Neuronal stem cell (in vitro differentiated cells): ENCODE measurements at regions not wholly inside any gene's neighbourhood (a gene's known extent, or its start where the extent isn't known, plus 50 kb on each side); places are given as distances from the start of the nearest gene placed in this dataset.

Experiments used
- DNase-seq: peaks from one replicate; pipeline ENCODE4 v3.0.0-alpha.2; 2013; ENCODE audit warnings: low spot score
- H2AFZ ChIP-seq: one replicate; pipeline ENCODE4 v1.6.1; 2013; ENCODE audit warnings: mild to moderate bottlenecking, low read length, inconsistent platforms
- H2AK5ac ChIP-seq: 2 replicates; pipeline ENCODE4 v1.6.1; 2013; ENCODE audit warnings: low read depth, mild to moderate bottlenecking, inconsistent platforms, low read length, moderate library complexity, mixed read lengths
- H2BK120ac ChIP-seq: 2 replicates; pipeline ENCODE4 v1.6.1; 2013; ENCODE audit warnings: low read depth, mild to moderate bottlenecking, inconsistent platforms, low read length, moderate library complexity, mixed read lengths
- H2BK12ac ChIP-seq: one replicate; pipeline ENCODE4 v1.6.1; 2013; ENCODE audit warnings: low read length, inconsistent platforms
- H2BK15ac ChIP-seq: 2 replicates; pipeline ENCODE4 v1.6.1; 2013; ENCODE audit warnings: mild to moderate bottlenecking, low read length, inconsistent platforms, mixed read lengths
- H2BK5ac ChIP-seq: one replicate; pipeline ENCODE4 v1.6.1; 2013; ENCODE audit warnings: inconsistent platforms, mild to moderate bottlenecking, low read length, moderate library complexity
- H3K14ac ChIP-seq: one replicate; pipeline ENCODE4 v1.6.1; 2013; ENCODE audit warnings: low read length, inconsistent platforms
- H3K18ac ChIP-seq: 2 replicates; pipeline ENCODE4 v1.6.1; 2013; ENCODE audit warnings: low read length, inconsistent platforms
- H3K23ac ChIP-seq: 2 replicates; pipeline ENCODE4 v1.6.1; 2013; ENCODE audit warnings: low read depth, mild to moderate bottlenecking, mixed read lengths, low read length, inconsistent platforms; ENCODE audit not compliant: poor library complexity
- H3K27ac ChIP-seq: replicated peaks from 3 replicates; pipeline ENCODE4 v1.5.1; 2013; ENCODE audit warnings: low read length, inconsistent platforms
- H3K27me3 ChIP-seq, 3 experiments: 2 replicates each; pipeline ENCODE4 v1.6.1; 2013; ENCODE audit warnings: low read length in 3 of 3, mild to moderate bottlenecking in 2 of 3, inconsistent platforms in 1 of 3, low read depth in 1 of 3, mixed read lengths in 1 of 3, moderate library complexity in 1 of 3; ENCODE audit not compliant: control insufficient read depth in 3 of 3, insufficient read depth in 3 of 3
- H3K36me3 ChIP-seq, 2 donors: replicated peaks in 1 of 2; 2 replicates each; pipeline ENCODE4 v1.6.1; 2013; ENCODE audit warnings: low read length in 2 of 2; ENCODE audit not compliant: control insufficient read depth in 2 of 2, insufficient read depth in 2 of 2
- H3K4ac ChIP-seq: 2 replicates; pipeline ENCODE4 v1.6.1; 2013; ENCODE audit warnings: inconsistent platforms, mild to moderate bottlenecking, low read length, moderate library complexity
- H3K4me1 ChIP-seq, 2 donors: 1 replicate in 1 of 2; 2 replicates in 1 of 2; pipeline ENCODE4 v1.6.1; 2013; ENCODE audit warnings: low read length in 2 of 2, low read depth in 1 of 2; ENCODE audit not compliant: control insufficient read depth in 2 of 2, insufficient read depth in 1 of 2
- H3K4me2 ChIP-seq: one replicate; pipeline ENCODE4 v1.6.1; 2013; ENCODE audit warnings: mild to moderate bottlenecking, low read length, inconsistent platforms; ENCODE audit not compliant: insufficient read depth, poor library complexity, severe bottlenecking
- H3K4me3 ChIP-seq, 2 donors: 2 replicates each; pipeline ENCODE4 v1.5.1; 2013; ENCODE audit warnings: low read length in 2 of 2, mild to moderate bottlenecking in 2 of 2, inconsistent platforms in 1 of 2, moderate library complexity in 1 of 2
- H3K79me1 ChIP-seq: one replicate; pipeline ENCODE4 v1.6.1; 2013; ENCODE audit warnings: low read depth, mild to moderate bottlenecking, inconsistent platforms, low read length, moderate library complexity
- H3K9ac ChIP-seq: one replicate; pipeline ENCODE4 v1.6.1; 2013; ENCODE audit warnings: mild to moderate bottlenecking, low read depth, low read length, inconsistent platforms; ENCODE audit not compliant: poor library complexity
- H3K9me3 ChIP-seq, 2 donors: replicated peaks in 1 of 2; 2 replicates each; pipeline versions ENCODE3 to v1.6.1; 2013; ENCODE audit warnings: low read length in 2 of 2, mild to moderate bottlenecking in 2 of 2, inconsistent platforms in 1 of 2, low read depth in 1 of 2, mixed read lengths in 1 of 2, moderate library complexity in 1 of 2; ENCODE audit not compliant: control insufficient read depth in 2 of 2, insufficient read depth in 1 of 2
- H4K8ac ChIP-seq: one replicate; pipeline ENCODE4 v1.6.1; 2013; ENCODE audit warnings: low read depth, mild to moderate bottlenecking, inconsistent platforms, low read length, moderate library complexity
- H4K91ac ChIP-seq: one replicate; pipeline ENCODE4 v1.6.1; 2013; ENCODE audit warnings: low read length, low read depth, mild to moderate bottlenecking, inconsistent platforms; ENCODE audit not compliant: poor library complexity
- WGBS, 2 donors: extraction: QIAGEN DNeasy Blood & Tissue Kit; methylation state at CpG; one replicate each; pipeline ENCODE4 v1.1.7; 2013; ENCODE audit warnings: missing lambda C conversion rate in 2 of 2, mixed read lengths in 1 of 2; ENCODE audit not compliant: insufficient read length in 2 of 2, insufficient replicate concordance in 1 of 2; ENCODE audit errors: extremely low coverage in 2 of 2; 5-methylcytosine and 5-hydroxymethylcytosine counted together

- Histone ChIP-seq H3K4me2 (no peak overlapping the region), H3K36me3 (no peaks in the 10 kb centered on the region), H2BK120ac (no peak overlapping the region), H2BK12ac (no peak overlapping the region), H3K4me3 (no peak overlapping the region), H2BK5ac (no peak overlapping the region), H3K14ac (no peak overlapping the region), H4K8ac (no peak overlapping the region), H2AFZ (no peak overlapping the region), H3K27me3 (peaks cover 0 to 3% (median 0%) of the 10 kb centered on the region in 3 experiments), H3K9me3 (peaks cover 0 to 4% of the 10 kb centered on the region in 2 donors), H3K4ac (no peak overlapping the region), H3K27ac (no peak overlapping the region), H3K9ac (no peak overlapping the region), H2AK5ac (no peak overlapping the region), H3K18ac (no peak overlapping the region), H3K23ac (no peak overlapping the region), H4K91ac (no peak overlapping the region), H3K4me1 (peaks cover 0 to 7% of the 10 kb centered on the region in 2 donors), H2BK15ac (no peak overlapping the region), H3K79me1 (no peaks in the 10 kb centered on the region)
- DNase-seq = no peak
- no CpG with 5 or more reads among the region's 1 CpG for WGBS, 2 donors
Measured at GRCh38 chr15:69740684-69741083, 288.1 kb downstream of the RPLP1 start.

- no peak overlapping the region for H3K18ac ChIP-seq
- DNase-seq = no peak
- peaks cover 0 to 2% of the 10 kb centered on the region in 2 donors for H3K4me1 ChIP-seq
- H3K79me1 ChIP-seq = no peaks in the 10 kb centered on the region
- no peak overlapping the region for H3K27ac ChIP-seq
- no peak overlapping the region for H2BK15ac ChIP-seq
- no peak overlapping the region for H3K23ac ChIP-seq
- no peak overlapping the region for H4K91ac ChIP-seq
- H2BK5ac ChIP-seq = no peak overlapping the region
- WGBS, 2 donors = no CpG with 5 or more reads among the region's 9 CpGs
- H4K8ac ChIP-seq = no peak overlapping the region
- peaks cover 0 to 4% of the 10 kb centered on the region in 2 donors for H3K9me3 ChIP-seq
- H2BK120ac ChIP-seq = no peak overlapping the region
- no peak overlapping the region for H3K9ac ChIP-seq
- no peak overlapping the region for H2AK5ac ChIP-seq
- H3K27me3 ChIP-seq = peaks cover 0 to 3% (median 0%) of the 10 kb centered on the region in 3 experiments
- no peak overlapping the region for H2BK12ac ChIP-seq
- H3K36me3 ChIP-seq = no peaks in the 10 kb centered on the region
- no peak overlapping the region for H3K4me2 ChIP-seq
- no peak overlapping the region for H3K14ac ChIP-seq
- H3K4me3 ChIP-seq = no peak overlapping the region
- H3K4ac ChIP-seq = no peak overlapping the region
- H2AFZ ChIP-seq = no peak overlapping the region
Measured at GRCh38 chr15:69742361-69742760, 289.7 kb downstream of the RPLP1 start.

- Histone ChIP-seq H3K36me3 (no peaks in the 10 kb centered on the region), H3K4me2 (no peak overlapping the region), H2BK5ac (no peak overlapping the region), H3K4ac (no peak overlapping the region), H3K9ac (no peak overlapping the region), H2BK120ac (no peak overlapping the region), H2BK15ac (no peak overlapping the region), H2BK12ac (no peak overlapping the region), H3K23ac (no peak overlapping the region), H3K4me1 (peaks cover 0 to 2% of the 10 kb centered on the region in 2 donors), H3K9me3 (peaks cover 0 to 4% of the 10 kb centered on the region in 2 donors), H2AFZ (no peak overlapping the region), H3K27me3 (peaks cover 0 to 3% (median 2%) of the 10 kb centered on the region in 3 experiments), H3K27ac (no peak overlapping the region), H3K79me1 (no peaks in the 10 kb centered on the region), H3K4me3 (no peak overlapping the region), H3K14ac (no peak overlapping the region), H3K18ac (no peak overlapping the region), H4K8ac (no peak overlapping the region), H2AK5ac (no peak overlapping the region), H4K91ac (no peak overlapping the region)
- no peak for DNase-seq
- no CpG with 5 or more reads among the region's 1 CpG for WGBS, 2 donors
Measured at GRCh38 chr15:69743091-69743490, 290.5 kb downstream of the RPLP1 start.

- no peak overlapping the region for H3K4me3 ChIP-seq
- H3K9ac ChIP-seq = no peak overlapping the region
- DNase-seq = no peak
- H3K4ac ChIP-seq = no peak overlapping the region
- H4K91ac ChIP-seq = no peak overlapping the region
- H3K36me3 ChIP-seq = no peaks in the 10 kb centered on the region
- no peak overlapping the region for H3K23ac ChIP-seq
- H3K27ac ChIP-seq = no peak overlapping the region
- H2BK12ac ChIP-seq = no peak overlapping the region
- no peak overlapping the region for H2AK5ac ChIP-seq
- H3K79me1 ChIP-seq = no peaks in the 10 kb centered on the region
- H3K14ac ChIP-seq = no peak overlapping the region
- H2AFZ ChIP-seq = no peak overlapping the region
- no CpG with 5 or more reads among the region's 5 CpGs for WGBS, 2 donors
- peaks cover 0 to 4% of the 10 kb centered on the region in 2 donors for H3K4me1 ChIP-seq
- H3K4me2 ChIP-seq = no peak overlapping the region
- no peak overlapping the region for H3K18ac ChIP-seq
- H2BK120ac ChIP-seq = no peak overlapping the region
- no peak overlapping the region for H4K8ac ChIP-seq
- H3K9me3 ChIP-seq = peaks cover 0 to 4% of the 10 kb centered on the region in 2 donors
- peaks cover 0 to 3% (median 2%) of the 10 kb centered on the region in 3 experiments for H3K27me3 ChIP-seq
- no peak overlapping the region for H2BK15ac ChIP-seq
- no peak overlapping the region for H2BK5ac ChIP-seq
Measured at GRCh38 chr15:69744391-69745162, 292.0 kb downstream of the RPLP1 start.
